Occipital lobe (tissue), 1 donor: ENCODE measurements at regions not wholly inside any gene's neighbourhood (a gene's known extent, or its start where the extent isn't known, plus 50 kb on each side); places are given as distances from the start of the nearest gene placed in this dataset.

Experiments used
- DNase-seq: peaks from one replicate; lab custom pipeline; 2025; lab: John Stamatoyannopoulos, UW

- no peak for DNase-seq
These were observed 303.3 kb upstream of the MMS22L start for GRCh38 chr6:97586344-97586743.

GRCh38 chr6:97591955-97592354 lies 308.9 kb upstream of the MMS22L start:
- no peak for DNase-seq

- DNase-seq: no peak
These were observed 311.8 kb upstream of the MMS22L start for GRCh38 chr6:97594844-97595243.

GRCh38 chr6:97621111-97621510 lies 338.1 kb upstream of the MMS22L start:
- DNase-seq: no peak

GRCh38 chr6:97626671-97627441 lies 343.8 kb upstream of the MMS22L start:
- DNase-seq: no peak

GRCh38 chr6:97629180-97629579 lies 346.2 kb upstream of the MMS22L start:
- DNase-seq: no peak

GRCh38 chr6:97630604-97631003 lies 347.6 kb upstream of the MMS22L start:
- no peak for DNase-seq

- DNase-seq: no peak
These were observed 349.3 kb upstream of the MMS22L start for GRCh38 chr6:97632341-97632740.

GRCh38 chr6:97639702-97640101 lies 356.7 kb upstream of the MMS22L start:
- no peak for DNase-seq

- DNase-seq: no peak
These were observed 361.3 kb upstream of the MMS22L start for GRCh38 chr6:97644353-97644752.

GRCh38 chr6:97645757-97646156 lies 362.7 kb upstream of the MMS22L start:
- no peak for DNase-seq

GRCh38 chr6:97653076-97653475 lies 370.1 kb upstream of the MMS22L start:
- no peak for DNase-seq

GRCh38 chr6:97653517-97653916 lies 370.5 kb upstream of the MMS22L start:
- no peak for DNase-seq

GRCh38 chr6:97654674-97655073 lies 371.7 kb upstream of the MMS22L start:
- no peak for DNase-seq

- DNase-seq: no peak
These were observed 373.2 kb upstream of the MMS22L start for GRCh38 chr6:97656236-97656635.

GRCh38 chr6:97656706-97657350 lies 373.8 kb upstream of the MMS22L start:
- DNase-seq: no peak

GRCh38 chr6:97658090-97658489 lies 375.1 kb upstream of the MMS22L start:
- no peak for DNase-seq

GRCh38 chr6:97663252-97663651 lies 380.2 kb upstream of the MMS22L start:
- no peak for DNase-seq

- DNase-seq: no peak
These were observed 382.4 kb upstream of the MMS22L start for GRCh38 chr6:97665446-97665845.

GRCh38 chr6:97666889-97667288 lies 383.9 kb upstream of the MMS22L start:
- DNase-seq: no peak

- DNase-seq: peak; percentile 40
These were observed 385.7 kb upstream of the MMS22L start for GRCh38 chr6:97668716-97669115.

GRCh38 chr6:97669191-97670031 lies 386.4 kb upstream of the MMS22L start:
- peak; percentile 52 for DNase-seq
